Muscle of arm (tissue), 1 donor: ENCODE measurements at regions not wholly inside any gene's neighbourhood (a gene's known extent, or its start where the extent isn't known, plus 50 kb on each side); places are given as distances from the start of the nearest gene placed in this dataset.

ENCODE experiments used
- DNase-seq: peaks from one replicate; pipeline ENCODE4 v3.0.0-alpha.2; 2013

DNA sequence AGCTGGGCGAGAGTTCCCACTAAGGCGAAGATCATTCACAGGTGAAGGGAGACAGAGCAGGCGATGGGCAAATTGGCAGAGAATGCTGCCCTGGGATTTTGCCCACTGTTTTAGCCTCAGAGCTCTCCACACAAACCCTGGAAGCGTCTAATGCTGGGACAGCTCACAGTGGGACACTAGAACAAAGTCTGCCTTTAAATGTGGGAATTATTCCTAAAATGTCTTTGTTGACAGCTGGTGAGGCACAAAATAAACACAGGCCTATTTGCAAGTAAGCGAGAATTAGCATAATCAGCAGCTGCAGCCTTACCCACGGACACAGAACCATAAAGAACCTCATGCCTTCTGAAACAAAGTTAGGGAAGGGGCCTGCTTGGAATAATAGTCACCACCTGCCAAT, 824.5 kb downstream of the AACS start:
- DNase-seq, result no peak

DNA sequence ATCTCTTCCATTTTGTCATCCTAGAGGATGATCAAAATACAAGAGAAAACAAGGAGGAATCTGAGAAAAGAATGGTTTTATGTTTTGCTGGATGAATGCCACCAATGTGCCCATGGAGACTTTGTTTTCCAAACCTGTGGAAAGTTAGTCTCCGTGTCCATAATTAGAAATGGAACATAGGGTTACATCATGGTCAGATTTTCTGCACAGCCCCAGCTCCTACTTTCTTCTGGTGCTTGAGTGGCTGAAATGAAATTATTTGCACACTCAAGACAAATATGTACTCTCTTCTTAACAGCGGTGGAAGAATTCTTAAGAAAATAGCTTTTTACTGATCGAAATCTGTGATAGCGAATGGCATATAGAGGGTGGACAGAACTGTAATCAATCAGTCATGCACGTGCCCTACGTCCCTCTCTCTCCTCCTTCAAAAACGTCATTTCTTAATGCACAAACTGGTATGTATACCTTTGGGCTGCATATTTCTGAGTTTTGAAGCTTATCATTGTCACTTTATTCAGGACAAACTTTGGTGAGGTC, 825.2 kb downstream of the AACS start:
- DNase-seq, result no peak

DNA sequence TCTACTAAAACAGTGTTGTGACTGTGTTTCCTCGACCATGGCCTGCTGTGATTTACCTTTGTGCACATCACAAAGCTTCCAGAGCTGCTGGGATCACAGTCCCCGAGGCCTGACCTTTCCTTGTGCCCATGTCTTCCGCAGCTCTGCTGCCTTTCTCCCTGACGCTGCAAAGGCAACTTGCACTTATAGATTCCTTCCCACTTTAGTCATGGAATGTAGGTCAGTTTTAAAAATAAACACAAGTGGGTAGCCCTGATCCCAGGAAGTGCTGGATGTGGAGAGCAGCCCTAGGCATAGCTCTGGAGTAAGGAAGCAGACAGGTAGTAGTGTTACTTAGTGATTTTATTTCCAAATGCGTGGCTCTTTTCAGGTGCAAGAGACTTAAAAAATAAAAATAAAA, 825.7 kb downstream of the AACS start:
- no peak for DNase-seq

DNA sequence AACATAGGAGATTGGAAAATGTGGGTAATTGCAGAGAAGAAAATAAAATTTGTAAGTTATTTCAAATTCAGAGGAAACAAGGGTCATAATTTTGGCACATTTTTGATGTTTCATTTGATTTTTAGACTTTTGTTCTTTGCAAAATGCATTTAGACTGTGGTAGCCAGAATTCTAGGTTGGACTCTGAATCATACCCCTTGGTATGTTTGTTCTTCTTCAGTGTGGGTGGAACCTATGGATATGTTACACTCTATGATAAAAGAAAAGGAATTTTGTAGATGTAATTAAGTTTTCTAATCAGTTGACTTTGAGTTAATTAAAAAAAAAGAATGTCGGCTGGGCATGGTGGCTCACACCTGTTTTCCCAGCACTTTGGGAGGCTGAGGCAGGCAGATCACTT, 827.0 kb downstream of the AACS start:
- DNase-seq, result no peak

DNA sequence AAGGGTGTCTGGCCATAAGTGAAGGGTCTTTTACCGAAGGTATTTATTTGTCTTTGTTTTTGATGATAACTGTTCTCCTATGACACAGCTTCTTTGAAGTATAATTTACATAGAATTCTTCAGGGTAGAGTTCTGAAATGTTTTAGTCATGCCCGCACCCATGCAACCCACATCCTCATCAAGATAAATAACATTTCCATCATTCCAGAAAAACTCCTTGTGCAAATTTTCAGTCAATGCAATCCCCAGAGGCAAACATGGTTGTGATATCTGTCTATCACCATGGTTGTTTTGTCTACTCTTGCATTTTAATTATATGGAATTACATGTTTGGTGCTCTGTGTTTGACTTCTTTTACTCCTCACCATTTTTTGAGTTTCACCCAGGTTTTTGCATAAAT, 837.8 kb downstream of the AACS start:
- no peak for DNase-seq

DNA sequence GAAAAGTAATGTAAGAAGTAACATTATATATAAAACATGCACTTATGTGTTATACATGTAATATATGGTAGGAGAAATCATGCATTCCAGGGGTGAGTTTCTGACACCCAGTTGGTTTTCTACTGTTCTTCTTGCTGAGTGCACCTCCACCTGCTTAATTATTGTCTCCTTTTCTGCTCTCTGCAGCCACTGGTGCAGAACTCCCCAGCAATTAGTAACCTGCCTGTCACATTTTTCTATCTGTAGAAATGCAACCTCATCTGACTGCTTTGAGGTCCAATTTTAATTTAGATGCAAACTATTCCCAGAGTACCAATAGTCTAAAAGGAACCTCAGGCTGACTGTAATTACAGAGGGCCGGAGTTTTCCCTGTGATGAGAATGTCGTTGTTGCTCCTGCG, 842.1 kb downstream of the AACS start:
- no peak for DNase-seq

DNA sequence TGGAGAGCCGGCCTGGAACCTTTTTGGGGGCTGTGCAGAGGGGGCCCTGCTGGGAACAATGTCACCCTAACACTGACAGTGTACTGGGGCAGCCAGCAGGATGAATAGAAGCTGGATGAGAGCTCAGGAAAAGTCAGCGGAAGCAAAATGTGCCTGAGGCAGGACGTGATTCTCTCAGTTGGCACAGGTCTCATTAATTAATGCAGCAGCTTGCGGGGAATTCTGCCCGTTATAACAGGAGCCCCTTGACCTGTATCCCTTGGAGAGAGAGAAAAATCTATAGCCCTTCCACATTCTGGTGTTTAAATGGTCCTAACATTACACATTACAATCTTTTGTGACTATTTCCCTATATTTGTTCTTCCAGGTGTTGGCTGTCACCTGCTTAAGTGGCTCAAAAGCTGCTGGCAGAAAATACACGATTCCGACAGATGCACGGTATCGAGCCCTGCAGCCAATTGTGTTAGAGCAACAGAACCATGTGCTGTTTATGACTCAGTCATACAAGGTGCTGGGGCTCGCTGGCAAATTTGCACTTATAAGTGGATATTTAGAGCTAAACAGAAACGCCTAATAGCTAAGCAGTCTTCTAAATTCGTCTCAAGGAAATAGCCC, 854.7 kb downstream of the AACS start:
- DNase-seq, result no peak

DNA sequence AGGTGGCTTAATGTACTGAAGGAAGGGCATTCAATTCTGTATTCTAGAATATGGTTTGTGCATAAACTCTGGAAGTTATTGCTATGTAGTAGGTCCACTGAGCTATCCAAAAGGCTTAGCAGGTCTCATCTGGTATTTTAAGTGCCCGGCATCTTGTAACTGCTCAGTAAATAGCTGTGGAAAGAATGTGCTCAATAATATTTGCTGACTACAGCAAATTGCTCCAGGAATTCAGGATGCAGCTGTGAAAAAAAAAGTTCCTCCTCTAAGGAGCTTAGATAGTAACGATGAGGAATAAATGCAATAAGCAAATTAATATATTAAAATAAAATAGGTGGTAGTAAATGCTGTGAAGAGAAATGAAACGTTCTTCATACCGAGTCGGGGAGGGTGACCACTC, 857.1 kb downstream of the AACS start:
- no peak for DNase-seq

DNA sequence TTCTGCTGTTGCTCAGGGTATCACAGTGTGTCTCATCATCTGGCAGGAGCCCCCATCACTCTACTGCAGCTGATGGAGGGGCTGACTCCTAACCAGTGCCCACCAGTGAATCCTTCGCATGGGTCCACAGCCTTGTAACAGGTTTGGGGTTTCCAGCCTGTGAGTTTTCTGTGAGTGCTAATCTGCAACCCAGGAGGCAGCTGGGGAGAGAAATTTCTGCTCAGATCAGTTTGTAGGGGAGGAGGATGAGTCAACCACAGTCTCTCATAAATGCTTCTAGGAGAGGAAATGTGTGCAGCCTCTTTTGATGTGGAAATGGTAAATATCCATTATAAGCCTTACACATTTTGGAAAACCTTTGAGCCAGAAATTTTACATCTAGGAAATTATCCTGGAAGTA, 871.3 kb downstream of the AACS start:
- DNase-seq, result no peak

DNA sequence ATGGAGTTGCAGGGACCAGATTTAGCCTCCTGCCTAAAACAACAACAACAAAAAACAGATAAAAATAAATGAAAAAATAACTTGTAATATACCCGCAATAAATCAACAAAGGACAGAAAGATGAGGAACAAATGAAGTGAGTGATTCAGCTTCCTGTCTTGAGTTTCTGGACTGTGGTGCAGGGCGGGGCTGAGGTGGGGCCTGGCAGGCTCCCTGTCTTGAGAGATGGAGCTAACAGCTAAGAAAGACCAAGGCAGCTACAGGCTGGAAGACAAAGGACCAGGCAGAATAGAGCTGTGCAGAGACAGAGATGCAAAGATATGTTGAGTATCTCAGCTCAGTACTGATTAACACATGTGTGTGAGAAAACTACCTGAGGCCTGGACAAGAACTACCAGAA, 879.2 kb downstream of the AACS start:
- no peak for DNase-seq

DNA sequence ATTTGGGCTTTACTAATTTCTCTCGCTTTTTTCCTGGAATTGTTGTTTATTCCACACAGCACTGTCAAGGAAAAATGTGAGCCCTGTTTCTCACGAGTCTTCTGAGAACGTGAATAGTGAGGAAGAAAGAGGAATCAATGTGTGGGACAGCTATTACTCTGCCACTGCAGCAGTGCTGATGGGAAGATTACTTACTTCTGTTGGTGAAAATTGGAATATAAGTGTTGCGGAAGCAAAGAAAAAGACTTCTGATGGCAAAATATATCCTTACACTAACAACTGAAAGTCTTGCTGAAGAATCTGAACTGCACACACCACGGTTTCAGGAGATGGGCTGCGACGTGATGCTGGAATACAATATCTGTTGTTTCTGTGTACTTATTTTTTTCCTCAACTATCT, 884.2 kb downstream of the AACS start:
- DNase-seq, result no peak

DNA sequence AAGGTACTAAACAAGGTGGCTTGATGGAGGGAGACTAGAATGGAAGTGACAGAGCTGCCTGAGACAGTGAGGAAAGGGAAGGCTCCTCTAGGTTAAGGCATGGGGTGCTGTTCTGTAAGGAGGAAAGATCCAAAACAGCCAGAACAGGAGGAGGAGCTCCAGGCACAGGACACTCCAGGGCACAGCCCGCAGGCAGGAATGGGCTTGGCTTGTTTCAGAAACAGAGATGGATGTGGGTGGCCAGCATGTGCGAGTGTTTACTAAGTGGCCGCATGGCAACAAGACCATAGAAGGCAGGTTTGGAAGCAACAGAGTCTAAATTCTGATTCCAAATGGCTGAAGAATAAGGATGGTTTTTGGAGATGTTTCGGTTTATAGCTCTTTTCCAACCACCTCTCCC, 889.1 kb downstream of the AACS start:
- no peak for DNase-seq

DNA sequence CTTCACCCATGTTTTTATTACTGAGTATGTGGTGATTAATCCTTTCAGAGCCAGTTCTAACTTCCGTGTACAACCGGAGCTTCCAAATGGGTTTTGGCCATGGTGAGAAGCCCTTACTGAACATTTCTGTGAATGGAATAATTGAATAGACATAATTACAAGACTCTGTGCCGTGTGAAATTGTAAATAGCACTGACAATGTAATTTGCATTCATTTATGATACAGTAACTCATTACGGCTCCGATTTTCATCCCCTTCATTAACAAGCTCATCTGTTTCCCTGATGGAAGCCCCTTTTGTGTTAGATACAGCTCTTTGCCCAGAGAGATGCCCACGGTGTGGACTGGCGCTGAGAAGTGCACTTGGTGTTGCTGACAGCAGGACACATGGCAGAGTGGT, 891.0 kb downstream of the AACS start:
- DNase-seq, result no peak

DNA sequence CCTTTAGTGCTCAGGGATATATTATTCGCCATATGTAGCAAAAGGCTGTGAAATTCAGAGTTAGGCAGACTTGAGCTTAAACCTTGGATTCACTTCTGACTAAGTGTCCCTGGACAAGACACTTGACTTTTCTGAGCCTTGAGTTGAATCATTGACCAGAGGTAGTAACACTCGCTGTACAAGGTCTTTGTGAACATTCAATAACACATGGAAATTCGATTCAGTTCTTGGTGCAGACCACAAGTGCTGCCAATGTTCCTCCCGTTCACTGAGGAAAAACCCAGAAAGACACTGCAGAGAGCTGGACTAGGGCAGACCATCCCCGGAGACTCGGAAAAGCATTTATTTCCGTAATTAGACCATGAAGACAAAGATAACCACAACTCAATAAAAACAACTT, 901.4 kb downstream of the AACS start:
- DNase-seq, result peak; percentile 12

DNA sequence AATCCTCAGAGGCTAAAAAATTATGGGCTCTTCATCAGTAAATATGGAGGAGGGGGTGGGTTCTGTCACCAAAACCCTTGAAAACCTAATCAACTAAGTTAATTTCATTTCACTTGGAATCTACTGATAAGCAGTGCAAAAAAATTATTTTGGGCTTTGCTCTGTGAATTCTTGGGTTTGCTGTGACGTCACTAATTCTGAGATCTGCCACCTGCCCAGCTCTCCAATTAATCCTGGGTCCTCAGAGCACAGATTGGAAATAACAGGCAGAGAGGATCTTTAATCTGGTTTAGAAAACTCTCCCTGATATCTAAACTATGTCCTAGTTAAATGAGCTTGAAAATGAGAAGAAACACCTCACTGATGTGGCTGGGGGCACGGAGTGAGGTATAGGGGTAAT, 903.2 kb downstream of the AACS start:
- DNase-seq, result no peak

DNA sequence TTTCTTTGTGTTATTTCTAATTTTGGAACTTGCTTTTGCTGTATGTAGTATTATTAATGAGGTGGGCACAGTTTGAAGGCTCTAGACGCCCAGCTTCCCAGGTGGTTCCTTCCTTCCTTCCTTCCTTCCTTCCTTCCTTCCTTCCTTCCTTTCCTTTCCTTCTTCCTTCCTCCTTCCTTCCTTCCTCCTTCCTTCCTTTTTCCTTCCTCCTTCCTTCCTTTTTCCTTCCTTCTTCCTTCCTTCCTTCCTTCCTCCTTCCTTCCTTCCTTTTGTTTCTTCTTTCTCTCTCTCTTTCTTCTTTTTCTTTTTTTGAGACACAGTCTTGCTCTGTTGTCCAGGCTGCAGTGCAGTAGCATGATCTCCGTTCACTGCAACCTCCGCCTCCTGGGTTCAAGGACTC, 906.7 kb downstream of the AACS start:
- no peak for DNase-seq

DNA sequence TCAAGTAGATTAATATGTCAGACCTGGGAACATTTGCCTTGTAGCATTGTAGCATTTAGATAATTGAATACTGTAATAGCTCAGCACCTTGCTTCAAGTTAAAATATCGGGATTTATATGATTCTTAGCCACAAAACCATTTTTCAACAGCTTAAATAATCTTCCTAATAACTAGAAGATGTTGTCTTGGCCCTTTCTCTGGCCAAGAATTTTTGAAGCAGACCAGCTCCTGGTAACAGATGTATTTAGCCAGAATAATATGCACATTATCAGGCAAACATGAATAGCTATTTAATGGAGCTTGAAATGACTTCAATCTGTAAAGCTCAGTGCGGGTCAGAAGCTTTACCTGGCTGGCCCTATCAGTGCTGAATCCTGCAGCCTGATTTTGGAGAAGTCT, 913.1 kb downstream of the AACS start:
- peak; percentile 11 for DNase-seq

DNA sequence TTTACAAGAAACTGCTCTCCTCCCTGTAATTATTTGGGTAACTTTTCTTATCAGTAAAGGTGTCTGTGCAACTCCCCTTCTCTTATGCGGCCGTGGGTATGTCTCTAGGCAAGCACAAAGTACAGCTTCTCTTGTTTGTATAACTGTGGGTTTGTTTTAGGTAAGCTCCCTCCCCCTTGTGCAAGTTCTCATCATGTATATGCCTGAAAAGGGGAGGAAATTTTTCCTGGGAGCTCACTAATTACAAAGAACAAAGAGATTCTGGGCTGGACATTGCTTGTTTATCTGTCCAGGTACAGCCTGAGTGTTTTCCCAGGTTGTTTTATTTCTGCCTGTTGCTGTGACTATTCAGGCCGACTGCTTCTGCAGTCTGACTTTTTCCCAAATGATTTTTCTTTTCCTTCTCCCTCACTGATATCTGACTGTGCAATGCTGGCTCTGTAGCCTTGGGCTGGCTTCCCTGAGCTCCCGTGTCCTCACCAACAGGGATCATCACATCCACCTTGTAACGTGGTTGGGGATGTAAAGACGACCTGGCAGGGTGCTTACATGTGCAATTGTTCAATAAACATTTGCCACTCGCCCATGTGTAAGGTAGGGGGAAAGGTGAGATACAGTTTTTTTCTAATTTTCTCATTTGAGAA, 916.5 kb downstream of the AACS start:
- no peak for DNase-seq

DNA sequence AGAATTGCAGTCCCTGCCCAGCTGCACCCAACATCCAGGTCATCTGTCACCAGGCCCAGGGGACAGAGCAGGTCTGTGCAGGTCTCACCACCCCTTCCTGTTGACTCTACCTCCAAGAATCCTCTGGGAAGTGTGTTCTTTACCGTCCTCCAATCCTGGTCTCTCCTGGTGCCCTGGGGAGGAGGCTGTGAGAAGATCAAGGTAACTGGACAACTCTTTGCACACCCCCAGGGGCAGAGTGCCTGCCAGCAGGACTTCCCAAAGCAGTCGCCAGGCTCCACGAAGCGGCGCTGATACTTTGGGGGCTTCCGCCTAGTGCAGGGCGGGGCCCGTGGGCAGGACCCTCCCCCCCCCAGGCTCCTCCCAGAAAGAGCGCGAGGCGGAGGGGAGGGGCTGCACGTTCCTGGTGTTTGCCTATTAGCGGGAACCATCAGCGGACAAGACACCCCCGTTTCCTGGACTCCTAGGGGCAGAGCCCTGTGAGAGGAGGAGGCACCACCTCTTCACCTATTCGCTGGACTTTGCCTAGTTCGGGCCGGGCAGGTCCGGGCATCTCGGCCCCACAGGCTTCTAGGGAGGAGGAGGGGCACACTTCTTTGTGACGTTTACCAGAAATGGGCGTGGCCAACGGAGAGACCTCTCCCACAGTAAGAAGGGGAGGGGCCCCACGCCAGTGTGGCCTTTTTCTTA, 918.0 kb downstream of the AACS start:
- DNase-seq, result peak; percentile 84

DNA sequence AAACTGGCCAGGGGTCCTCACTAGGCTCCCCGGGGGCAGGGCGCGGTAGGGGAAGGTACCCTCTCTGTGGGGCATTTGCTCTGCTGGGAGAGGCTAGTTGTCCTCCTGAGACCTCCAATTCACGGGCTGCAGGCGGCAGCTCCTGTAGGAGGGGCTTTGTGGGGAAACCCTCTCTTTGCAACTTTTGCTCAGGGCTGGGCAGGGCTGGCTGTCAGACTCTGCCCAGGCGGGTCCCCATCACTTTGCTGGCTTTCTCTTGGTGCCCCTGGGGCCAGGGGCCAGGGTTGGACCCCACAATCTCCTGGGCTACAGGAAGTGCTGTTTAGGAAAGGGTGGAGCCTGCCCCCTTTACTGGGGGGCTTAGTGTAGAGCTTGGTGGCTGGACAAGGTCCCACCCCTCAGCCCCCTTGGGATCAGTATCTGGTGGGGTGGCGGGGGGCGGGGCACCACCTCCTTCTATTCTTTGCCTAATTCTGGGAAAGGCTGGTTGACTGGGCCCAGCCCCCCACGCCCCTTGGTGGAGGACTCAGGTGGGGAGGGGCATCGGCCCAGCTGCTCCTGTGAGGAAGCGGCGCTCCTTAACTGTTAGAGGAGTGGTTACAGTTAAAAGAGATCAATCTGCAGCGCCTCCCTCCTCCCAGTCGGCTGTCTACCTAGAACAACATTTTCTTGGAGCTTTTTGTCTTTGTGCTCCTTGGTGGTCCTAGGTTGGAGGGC, 918.7 kb downstream of the AACS start:
- DNase-seq, result peak; percentile 18

DNA sequence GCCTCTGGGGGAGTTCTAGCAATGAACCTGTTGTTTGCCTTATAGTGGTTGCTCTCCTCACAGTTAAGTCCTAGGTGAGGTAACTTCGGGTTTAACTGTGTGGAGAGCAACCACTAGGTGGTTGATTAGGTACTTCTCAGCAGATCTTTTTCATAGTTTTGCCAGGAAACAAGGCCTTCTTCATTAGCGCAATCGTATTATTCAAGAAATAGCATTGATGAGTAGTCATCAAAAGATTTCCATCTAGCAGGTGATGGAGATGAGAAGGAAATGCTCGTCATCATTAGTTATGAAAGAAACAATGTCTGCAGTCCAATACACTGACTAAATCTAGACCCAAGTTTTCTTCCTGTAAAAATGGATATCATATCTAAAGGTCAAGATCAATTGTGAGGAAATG, 923.3 kb downstream of the AACS start:
- DNase-seq, result no peak

DNA sequence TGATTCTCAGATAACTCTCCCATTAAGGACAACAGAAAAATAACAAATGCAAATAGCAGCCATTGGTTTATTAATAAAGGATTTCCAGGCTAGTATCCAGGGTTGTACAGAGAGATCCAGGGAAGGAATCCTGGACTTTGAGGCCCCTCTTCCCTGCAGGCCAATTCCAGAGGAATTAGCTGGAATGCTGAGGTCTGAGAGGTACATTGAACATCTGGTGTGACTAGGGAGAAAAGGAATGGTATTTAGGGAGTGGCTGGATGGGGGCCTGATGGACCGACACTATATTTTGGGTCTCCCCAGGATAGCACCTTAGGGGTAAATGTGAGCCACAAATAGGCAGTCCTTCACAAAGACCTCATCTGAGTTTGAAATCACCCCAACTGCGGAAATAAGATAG, 924.5 kb downstream of the AACS start:
- peak; percentile 21 for DNase-seq

DNA sequence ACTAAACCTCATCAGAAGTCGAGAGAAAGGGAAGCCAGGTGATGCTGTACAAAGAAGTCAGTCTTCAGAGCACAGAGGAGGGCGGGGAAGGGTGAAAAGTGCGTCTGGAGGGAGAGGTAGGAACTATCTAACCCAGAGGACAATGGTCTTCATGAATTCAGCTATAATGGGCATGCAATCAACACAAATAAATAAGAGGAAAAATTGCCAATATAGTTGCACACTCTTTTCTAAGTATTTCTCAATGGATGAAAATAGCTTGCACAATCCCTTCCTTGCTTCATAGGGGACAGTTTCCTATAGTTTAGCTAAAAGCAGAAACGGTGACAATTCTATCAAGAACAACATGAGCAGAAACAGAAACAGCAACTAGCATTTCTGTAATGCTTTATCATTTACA, 931.2 kb downstream of the AACS start:
- DNase-seq, result no peak
